HG03521 (cell line): ENCODE measurements at regions not wholly inside any gene's neighbourhood (a gene's known extent, or its start where the extent isn't known, plus 50 kb on each side); places are given as distances from the start of the nearest gene placed in this dataset.
"Not testable (repeated sequence)": the region's sequence is repeated elsewhere in the genome, so short reads cannot be mapped to it uniquely, and the experiment has no call there.

Experiments
- ATAC-seq: cut with Tn5 transposase; IDR thresholded peaks from one replicate; pipeline ENCODE4 v1.9.1; 2021; ENCODE audit warnings: mild to moderate bottlenecking, moderate library complexity; ENCODE audit not compliant: unreplicated experiment

- no peak for ATAC-seq
Measured at GRCh38 chr2:144027593-144027992, 492.3 kb downstream of the ZEB2 start.

DNA sequence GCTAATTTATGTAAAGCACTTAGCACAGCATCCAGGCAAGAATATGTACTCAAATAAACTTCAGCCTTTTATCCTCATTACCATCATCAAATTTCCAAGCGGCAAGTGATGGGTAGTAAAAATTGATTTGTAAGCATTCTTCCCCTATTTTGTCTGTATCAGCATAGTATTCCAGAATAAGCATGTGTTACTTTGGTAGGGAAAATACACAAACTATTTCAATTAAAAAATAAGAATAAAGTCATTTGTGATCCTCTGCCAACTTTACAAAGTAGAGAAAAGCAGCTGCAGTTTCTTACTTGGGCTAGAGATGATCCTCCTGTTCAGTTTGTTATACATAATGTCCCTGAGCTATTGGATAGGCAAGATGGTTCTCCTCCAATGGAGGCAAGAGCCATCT, 493.2 kb downstream of the ZEB2 start:
- no peak for ATAC-seq

DNA sequence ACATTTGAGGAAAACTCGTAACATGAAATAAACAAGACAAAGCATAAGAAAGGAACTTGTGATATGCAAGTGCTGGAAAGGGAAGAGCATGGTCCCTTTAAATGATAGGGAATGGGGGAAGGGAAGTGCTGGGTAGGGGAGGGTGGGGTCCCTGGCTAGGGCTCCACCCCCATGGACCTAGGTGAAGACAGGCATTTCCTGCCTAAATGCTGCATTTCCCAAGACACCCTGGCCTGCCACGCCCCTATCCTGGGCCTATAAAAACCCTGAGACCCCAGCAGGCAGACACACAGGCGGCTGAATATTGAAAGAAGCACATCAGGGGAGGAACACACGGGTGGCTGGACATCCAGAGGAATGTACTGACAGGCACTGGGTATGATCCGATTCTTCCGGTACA, 499.9 kb downstream of the ZEB2 start:
- ATAC-seq = no peak

GRCh38 chr2:144015655-144016245, 504.2 kb downstream of the ZEB2 start:
- no peak for ATAC-seq

DNA sequence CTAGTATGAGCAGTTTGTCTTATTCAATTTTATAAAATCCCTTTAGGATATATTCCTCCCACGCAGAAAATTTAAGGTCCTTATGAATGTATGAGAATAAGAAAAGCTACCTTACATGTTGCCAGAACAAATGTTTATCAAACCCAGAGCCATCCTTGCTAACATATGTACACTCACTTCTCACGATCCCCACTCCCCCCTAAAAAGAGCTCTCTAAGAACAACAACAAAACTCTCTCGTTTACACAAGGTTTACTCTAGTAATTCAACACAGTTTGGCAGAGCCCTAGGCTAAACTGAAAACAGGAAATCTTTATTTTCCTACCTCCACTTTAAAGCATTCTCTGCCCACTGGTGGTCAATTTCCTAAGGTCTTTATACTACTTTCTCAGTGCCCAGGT, 504.9 kb downstream of the ZEB2 start:
- ATAC-seq = no peak

DNA sequence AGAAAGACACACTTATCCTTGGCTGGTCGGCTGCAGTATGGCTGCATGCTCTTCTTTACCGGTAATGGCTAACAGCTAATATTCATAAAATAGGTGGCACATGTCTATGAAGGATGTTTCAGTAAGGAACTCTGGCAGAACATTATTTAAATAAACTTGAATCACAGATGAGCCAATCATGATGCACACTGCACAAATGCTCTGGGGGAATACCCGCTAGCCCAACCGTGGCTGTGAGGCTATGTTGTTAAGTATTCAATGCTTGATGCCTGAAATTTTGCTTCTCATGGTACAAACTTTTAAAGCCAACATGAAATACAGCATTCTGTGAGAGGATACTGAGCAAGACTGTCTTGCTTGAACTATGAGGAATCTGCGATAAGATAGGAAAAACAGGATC, 505.8 kb downstream of the ZEB2 start:
- no peak for ATAC-seq

- ATAC-seq = no peak
Measured at GRCh38 chr2:144012304-144012703, 507.6 kb downstream of the ZEB2 start.

- ATAC-seq = no peak
Measured at GRCh38 chr2:144011553-144011952, 508.4 kb downstream of the ZEB2 start.

GRCh38 chr2:144011098-144011497, 508.8 kb downstream of the ZEB2 start:
- ATAC-seq = no peak

GRCh38 chr2:144010096-144010836, 509.7 kb downstream of the ZEB2 start:
- no peak for ATAC-seq

DNA sequence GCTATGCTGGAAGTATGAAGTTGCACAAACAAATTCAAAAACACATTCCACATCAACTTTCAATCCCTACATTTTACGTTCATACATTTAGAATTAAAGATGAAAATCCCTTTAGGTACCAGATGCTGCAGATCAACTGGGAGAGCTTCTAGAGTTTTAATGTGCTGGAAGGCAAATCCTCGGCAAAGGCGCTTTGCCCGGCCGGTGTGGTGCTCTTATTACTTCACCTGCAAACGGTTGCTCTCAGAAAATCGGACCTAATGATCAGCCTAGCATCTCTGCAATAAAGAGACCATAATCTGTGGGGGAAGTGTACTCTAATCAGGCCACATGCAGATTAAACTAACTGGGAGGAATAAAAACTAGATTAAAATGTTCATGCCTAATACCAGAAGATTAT, 513.8 kb downstream of the ZEB2 start:
- ATAC-seq = no peak

GRCh38 chr2:144004742-144005141, 515.2 kb downstream of the ZEB2 start:
- ATAC-seq = no peak

DNA sequence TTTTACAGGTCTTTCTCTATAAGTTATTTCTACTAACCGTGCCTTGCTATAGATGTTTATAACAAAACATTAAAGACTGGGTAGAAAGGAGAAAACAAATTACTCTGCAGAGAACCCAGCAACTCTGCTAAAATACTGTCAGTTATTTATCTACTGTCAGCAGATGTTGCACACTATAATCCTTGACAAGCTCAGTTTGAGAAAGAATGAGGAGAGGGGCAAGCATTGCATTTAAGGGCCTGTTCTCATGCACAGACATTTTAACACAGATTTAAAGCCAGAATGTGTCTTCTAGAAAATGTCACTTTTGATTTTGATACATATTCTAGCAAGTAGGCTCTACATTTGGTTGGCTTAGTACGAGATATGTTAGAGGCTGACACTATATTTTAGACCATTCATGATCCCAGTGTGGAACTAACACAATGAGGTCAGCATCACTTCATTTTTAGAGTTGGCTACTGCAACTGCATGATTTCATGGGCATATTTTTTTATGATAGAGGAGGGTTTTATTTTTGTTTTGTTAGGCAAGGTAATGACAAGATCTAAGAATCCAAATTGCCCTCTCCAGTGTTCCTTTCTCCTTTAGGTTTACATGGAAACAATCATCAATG, 516.4 kb downstream of the ZEB2 start:
- no peak for ATAC-seq

DNA sequence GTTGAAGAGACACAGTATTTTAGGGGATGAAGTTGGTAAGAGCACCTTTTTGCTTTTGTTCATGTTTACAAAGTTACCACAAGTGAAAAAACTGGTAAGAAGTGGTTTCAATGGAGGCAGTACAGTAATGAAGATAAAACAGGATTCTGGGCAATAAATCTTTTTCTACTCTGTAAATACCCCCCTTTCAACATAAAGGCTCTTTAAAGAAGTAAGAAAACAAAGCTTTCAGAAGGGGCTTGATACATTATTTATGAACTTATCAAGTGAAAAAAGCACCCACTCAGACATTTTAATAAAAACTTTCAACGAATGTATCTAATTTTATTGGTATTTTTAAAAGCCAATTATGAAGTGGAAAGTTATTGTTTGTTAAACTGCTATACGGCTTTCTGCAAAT, 522.9 kb downstream of the ZEB2 start:
- no peak for ATAC-seq

DNA sequence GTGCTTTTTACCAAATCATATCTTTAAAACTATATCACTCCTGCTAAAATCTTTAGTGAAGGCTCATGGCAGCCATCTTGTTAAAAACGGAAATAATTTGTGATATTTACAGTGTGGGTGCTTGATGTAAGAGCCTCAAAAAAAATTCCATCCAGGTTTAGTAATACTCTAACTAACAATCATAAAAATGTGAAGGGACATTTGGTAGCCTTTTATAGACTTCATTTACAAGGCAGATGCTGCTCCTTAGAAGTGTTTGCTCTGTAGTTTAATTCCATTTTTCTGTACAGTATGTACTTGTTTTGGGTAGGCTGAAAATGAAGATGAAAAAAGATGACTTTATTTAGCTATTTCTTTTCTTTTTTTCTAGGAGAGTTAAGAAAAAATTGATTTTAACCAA, 525.0 kb downstream of the ZEB2 start:
- no peak for ATAC-seq

DNA sequence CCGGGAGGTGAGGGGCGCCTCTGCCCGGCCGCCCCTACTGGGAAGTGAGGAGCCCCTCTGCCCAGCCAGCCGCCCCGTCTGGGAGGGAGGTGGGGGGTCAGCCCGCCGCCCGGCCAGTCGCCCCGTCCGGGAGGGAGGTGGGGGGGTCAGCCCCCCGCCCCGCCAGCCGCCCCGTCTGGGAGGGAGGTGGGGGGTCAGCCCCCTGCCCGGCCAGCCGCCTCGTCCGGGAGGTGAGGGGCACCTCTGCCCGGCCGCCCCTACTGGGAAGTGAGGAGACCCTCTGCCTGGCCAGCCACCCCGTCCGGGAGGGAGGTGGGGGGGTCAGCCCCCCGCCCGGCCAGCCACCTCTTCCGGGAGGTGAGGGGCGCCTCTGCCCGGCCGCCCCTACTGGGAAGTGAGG, 528.3 kb downstream of the ZEB2 start:
- not testable (repeated sequence) for ATAC-seq

GRCh38 chr2:143988082-143988481, 531.8 kb downstream of the ZEB2 start:
- ATAC-seq = no peak

DNA sequence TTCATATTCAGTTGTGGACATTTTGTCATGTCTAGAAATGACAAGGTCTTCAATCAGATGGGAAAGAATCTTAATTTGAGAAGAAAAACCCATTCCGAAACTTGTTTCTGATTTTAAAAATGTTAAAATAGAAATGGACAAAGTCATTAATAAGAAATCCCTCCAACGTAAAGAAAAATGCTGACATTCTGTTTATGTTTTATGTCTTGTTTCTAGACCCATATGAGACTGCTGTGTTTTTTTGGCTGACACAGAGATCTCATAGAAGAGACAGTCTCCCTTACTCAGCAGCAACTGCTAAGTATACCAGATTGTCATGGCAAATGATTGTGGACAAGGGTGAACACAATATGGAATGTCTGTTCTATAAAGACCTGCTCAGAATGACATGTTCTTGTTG, 538.5 kb downstream of the ZEB2 start:
- no peak for ATAC-seq

- no peak for ATAC-seq
Measured at GRCh38 chr2:143977356-143977755, 542.6 kb downstream of the ZEB2 start.

DNA sequence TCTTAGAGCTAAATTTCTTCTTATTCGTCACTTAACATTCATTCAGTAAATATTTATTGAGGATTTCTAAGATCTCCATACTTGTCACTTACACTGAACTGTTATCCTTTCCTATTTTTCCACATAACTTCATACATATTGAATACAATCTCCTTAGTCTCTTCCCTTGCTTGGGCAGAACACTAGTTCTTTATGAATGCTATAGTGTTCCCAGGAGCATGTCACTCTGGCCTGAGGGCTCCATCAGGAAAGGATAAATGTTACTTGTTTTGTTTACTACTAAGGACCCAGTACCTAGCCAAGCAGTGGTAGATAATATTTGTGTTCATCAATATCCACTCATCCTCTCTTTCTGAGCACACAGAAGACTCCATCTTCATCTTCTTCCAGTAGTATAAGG, 544.7 kb downstream of the ZEB2 start:
- ATAC-seq = no peak

DNA sequence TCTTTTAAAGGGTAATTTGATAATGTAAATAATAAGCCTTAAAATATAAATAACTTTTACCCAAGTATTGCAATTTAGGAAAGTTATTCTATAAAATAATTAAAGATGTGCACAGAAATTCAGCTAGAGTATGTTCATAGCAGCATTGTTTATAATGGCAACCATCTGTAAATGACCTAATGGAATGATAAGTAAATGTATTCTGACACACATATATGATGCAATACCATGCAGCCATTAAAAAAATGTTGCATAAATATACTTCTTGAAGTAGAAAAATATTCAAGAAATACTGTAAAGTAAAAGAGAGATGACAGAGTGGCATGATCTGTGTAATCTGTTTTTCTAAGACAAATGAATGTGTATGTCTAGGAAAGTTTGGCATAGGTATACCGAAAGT, 545.7 kb downstream of the ZEB2 start:
- ATAC-seq = no peak

DNA sequence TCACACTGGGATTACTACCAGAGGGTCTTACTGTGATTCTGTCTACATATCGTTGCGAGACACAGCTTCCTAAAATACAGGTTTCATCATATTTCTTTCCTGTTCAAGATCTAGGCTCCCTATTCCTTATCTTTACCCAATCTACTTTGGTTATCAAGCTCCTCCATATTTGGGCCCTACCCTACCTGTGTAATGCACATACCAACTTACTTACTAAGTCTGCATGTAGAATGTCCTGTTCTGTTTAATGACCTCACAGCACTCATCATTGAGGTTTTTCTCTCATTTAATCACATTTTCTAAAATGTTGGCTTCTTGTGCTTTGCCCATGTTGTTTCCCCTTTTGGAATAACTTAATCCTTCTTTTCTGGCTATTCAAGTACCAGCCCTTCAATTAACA, 551.1 kb downstream of the ZEB2 start:
- no peak for ATAC-seq
